ENCODE measurements at regions not wholly inside any gene's neighbourhood (a gene's known extent, or its start where the extent isn't known, plus 50 kb on each side); places are given as distances from the start of the nearest gene placed in this dataset.

- POLR2A ChIA-PET, result interaction anchor here (0.7 kb wide), 1 partner anchor 8 kb away, joined by 3 read pairs; no protein-coding TSS in a partner anchor
- in situ Hi-C loops (cut with MboI), result no loop called here
- ATAC-seq (no peak), FAIRE-seq (no peak), DNase-seq (ENCODE audit: extremely low read depth in 1 of 4, low spot score in 3 of 4) (no peak)
- no peaks in the 10 kb centered on the region for H3K27me3 ChIP-seq (ENCODE audit: control insufficient read depth in 2 of 2, insufficient read depth in 2 of 2, low read length in 2 of 2)
- no peaks in the 10 kb centered on the region for H4K20me1 ChIP-seq (replicated peaks; ENCODE audit: control insufficient read depth, insufficient read depth, low read length)
- no peaks in the 10 kb centered on the region for H3K9me3 ChIP-seq (replicated peaks; ENCODE audit: control insufficient read depth, insufficient read depth, low read depth, low read length)
- WGBS (ENCODE audit: insufficient coverage, low coverage, missing lambda C conversion rate), result 0% methylated on average over 1 of the region's 1 CpG
- no peaks in the 10 kb centered on the region for H3K79me2 ChIP-seq (ENCODE audit: control insufficient read depth, insufficient read depth, low read length)
- no peak overlapping the region for H2AFZ ChIP-seq (ENCODE audit: low read depth, low read length)
- no peaks in the 10 kb centered on the region for H3K4me1 ChIP-seq (replicated peaks in 1 of 2; ENCODE audit: control insufficient read depth in 2 of 2, insufficient read depth in 2 of 2, low read length in 2 of 2)
- no TSS peak for BruUV-seq (replicated peaks)
- H3K9me1 ChIP-seq (ENCODE audit: control insufficient read depth, insufficient read depth, low read length), result no peaks in the 10 kb centered on the region
- CTCF ChIA-PET (ENCODE audit: low intra/inter-chr PET ratio), result no interaction called here
- H3K4me2 ChIP-seq (ENCODE audit: insufficient read depth, low read length), result no peak overlapping the region
- no peaks in the 10 kb centered on the region for H3K36me3 ChIP-seq (ENCODE audit: control insufficient read depth, insufficient read depth, low read length)
- no peak overlapping the region for H3K27ac ChIP-seq (ENCODE audit: extremely low read depth, low read depth, low read length)
- no peak overlapping the region for H3K4me3 ChIP-seq
- intact Hi-C loops (cut with micrococcal nuclease), result no loop called here
- H3K9ac ChIP-seq (ENCODE audit: insufficient read depth in 1 of 2, low read depth in 2 of 2, low read length in 2 of 2), result no peak overlapping the region
- TF ChIP-seq HSF4 (CRISPR knock-in tag; IDR thresholded peaks at IDR 0.05; ENCODE audit: borderline replicate concordance) (no peak), E2F1 (CRISPR knock-in tag; IDR thresholded peaks at IDR 0.05) (no peak), BRCA1 (IDR thresholded peaks at IDR 0.05) (no peak), BRCA1 (CRISPR knock-in tag; IDR thresholded peaks at IDR 0.05) (no peak), ZFP36 (IDR thresholded peaks at IDR 0.05; ENCODE audit: low read depth, low read length, partially characterized antibody) (no peak), HEY1 (CRISPR knock-in tag; IDR thresholded peaks at IDR 0.05; ENCODE audit: borderline replicate concordance) (no peak), KLF13 (tag; IDR thresholded peaks at IDR 0.05; ENCODE audit: borderline replicate concordance, low read depth) (no peak), NFXL1 (CRISPR knock-in tag; IDR thresholded peaks at IDR 0.05) (no peak), SREBF1 (IDR thresholded peaks at IDR 0.05; ENCODE audit: borderline replicate concordance, low read depth, low read length) (no peak), GTF2B (IDR thresholded peaks at IDR 0.05; ENCODE audit: extremely low read depth, insufficient read length) (no peak), DNMT1 (IDR thresholded peaks at IDR 0.05) (no peak), MYNN (IDR thresholded peaks at IDR 0.05) (no peak), MYNN (CRISPR knock-in tag; IDR thresholded peaks at IDR 0.05) (no peak), RBBP5 (IDR thresholded peaks at IDR 0.05; ENCODE audit: borderline replicate concordance, insufficient read depth, low read length, poor library complexity, severe bottlenecking) (no peak), CHCHD3 (CRISPR knock-in tag; IDR thresholded peaks at IDR 0.05) (no peak), ZNF175 (CRISPR knock-in tag; IDR thresholded peaks at IDR 0.05; ENCODE audit: low read depth) (no peak), PRPF4 (IDR thresholded peaks at IDR 0.05; ENCODE audit: insufficient read depth, low read depth, low read length, poor library complexity, severe bottlenecking) (no peak), SNAPC5 (CRISPR knock-in tag; IDR thresholded peaks at IDR 0.05) (no peak), STAT6 (CRISPR knock-in tag; IDR thresholded peaks at IDR 0.05) (no peak), ZEB2 (IDR thresholded peaks at IDR 0.05) (no peak)
These were observed 96.7 kb downstream of the CHD9NB start for GRCh38 chr16:52956044-52956443.
